Trophoblast cell (in vitro differentiated cells and primary cell): ENCODE measurements at regions not wholly inside any gene's neighbourhood (a gene's known extent, or its start where the extent isn't known, plus 50 kb on each side); places are given as distances from the start of the nearest gene placed in this dataset.

Source experiments
- DNase-seq, 2 donors: peaks; one replicate each; pipeline ENCODE4 v3.0.0-alpha.2; 2016
- H2AFZ ChIP-seq: 2 replicates; pipeline ENCODE4 v1.6.1; 2013; ENCODE audit warnings: low read length, moderate library complexity, mild to moderate bottlenecking; ENCODE audit not compliant: insufficient read depth, poor library complexity
- H2AK5ac ChIP-seq: 2 replicates; pipeline ENCODE4 v1.6.1; 2013; ENCODE audit warnings: mild to moderate bottlenecking, low read length
- H2BK120ac ChIP-seq: 2 replicates; pipeline ENCODE4 v1.6.1; 2013; ENCODE audit warnings: low read length, mild to moderate bottlenecking, moderate library complexity; ENCODE audit not compliant: insufficient read depth, poor library complexity
- H2BK12ac ChIP-seq: 2 replicates; pipeline ENCODE4 v1.6.1; 2013; ENCODE audit warnings: mild to moderate bottlenecking, low read length, moderate library complexity
- H2BK5ac ChIP-seq: 2 replicates; pipeline ENCODE4 v1.6.1; 2013; ENCODE audit warnings: low read length, low read depth, moderate library complexity, mild to moderate bottlenecking; ENCODE audit not compliant: poor library complexity
- H3K14ac ChIP-seq: 2 replicates; pipeline ENCODE4 v1.6.1; 2013; ENCODE audit warnings: mild to moderate bottlenecking, low read length
- H3K18ac ChIP-seq: 2 replicates; pipeline ENCODE4 v1.6.1; 2013; ENCODE audit warnings: mild to moderate bottlenecking, low read length
- H3K23ac ChIP-seq: 2 replicates; pipeline ENCODE4 v1.6.1; 2013; ENCODE audit warnings: low read length
- H3K27ac ChIP-seq: 2 replicates; pipeline ENCODE4 v1.5.1; 2013; ENCODE audit warnings: low read depth, mild to moderate bottlenecking, inconsistent platforms, low read length, moderate library complexity
- H3K27me3 ChIP-seq: 2 replicates; pipeline ENCODE4 v1.6.1; 2013; ENCODE audit warnings: inconsistent platforms, mild to moderate bottlenecking, low read length, moderate library complexity; ENCODE audit not compliant: insufficient read depth
- H3K36me3 ChIP-seq, 2 experiments: 1 replicate in 1 of 2; 2 replicates in 1 of 2; pipeline ENCODE4 v1.6.1; 2013; ENCODE audit warnings: low read length in 2 of 2, mild to moderate bottlenecking in 2 of 2, moderate library complexity in 1 of 2; ENCODE audit not compliant: insufficient read depth in 2 of 2, control insufficient read depth in 1 of 2
- H3K4ac ChIP-seq: 2 replicates; pipeline ENCODE4 v1.6.1; 2013; ENCODE audit warnings: low read depth, mild to moderate bottlenecking, low read length, moderate library complexity
- H3K4me1 ChIP-seq, 2 experiments: 1 replicate in 1 of 2; 2 replicates in 1 of 2; pipeline ENCODE4 v1.6.1; 2013; ENCODE audit warnings: low read length in 2 of 2, mild to moderate bottlenecking in 2 of 2, moderate library complexity in 1 of 2; ENCODE audit not compliant: insufficient read depth in 2 of 2, control insufficient read depth in 1 of 2
- H3K4me2 ChIP-seq: 2 replicates; pipeline ENCODE4 v1.6.1; 2013; ENCODE audit warnings: inconsistent platforms, mild to moderate bottlenecking, low read length, moderate library complexity
- H3K4me3 ChIP-seq: 2 replicates; pipeline ENCODE4 v1.5.1; 2013; ENCODE audit warnings: mild to moderate bottlenecking, low read depth, low read length, inconsistent platforms
- H3K79me1 ChIP-seq: one replicate; pipeline ENCODE4 v1.6.1; 2013; ENCODE audit warnings: low read length
- H3K79me2 ChIP-seq: 2 replicates; pipeline ENCODE4 v1.6.1; 2013; ENCODE audit warnings: low read length, mild to moderate bottlenecking; ENCODE audit not compliant: control insufficient read depth, insufficient read depth, poor library complexity
- H3K9ac ChIP-seq: 2 replicates; pipeline ENCODE4 v1.6.1; 2013; ENCODE audit warnings: mild to moderate bottlenecking, low read length
- H3K9me3 ChIP-seq: 2 replicates; pipeline ENCODE4 v1.6.1; 2013; ENCODE audit warnings: low read depth, mild to moderate bottlenecking, control low read depth, inconsistent platforms, low read length; ENCODE audit not compliant: insufficient read depth
- H4K12ac ChIP-seq: 2 replicates; pipeline ENCODE4 v1.6.1; 2013; ENCODE audit warnings: low read depth, mild to moderate bottlenecking, low read length, moderate library complexity
- H4K8ac ChIP-seq: 2 replicates; pipeline ENCODE4 v1.6.1; 2013; ENCODE audit warnings: low read depth, mild to moderate bottlenecking, low read length, moderate library complexity
- H4K91ac ChIP-seq: one replicate; pipeline ENCODE4 v1.6.1; 2013; ENCODE audit warnings: low read depth, mild to moderate bottlenecking, low read length, moderate library complexity
- WGBS: extraction: QIAGEN DNeasy Blood & Tissue Kit; methylation state at CpG from one replicate; pipeline ENCODE4 v1.1.7; 2013; ENCODE audit warnings: missing lambda C conversion rate; ENCODE audit not compliant: insufficient read length, insufficient coverage; ENCODE audit errors: extremely low coverage; 5-methylcytosine and 5-hydroxymethylcytosine counted together

- H4K8ac ChIP-seq: no peak overlapping the region
- DNase-seq: no peak
- H3K36me3 ChIP-seq: no peaks in the 10 kb centered on the region
- H3K9me3 ChIP-seq: no peaks in the 10 kb centered on the region
- H3K9ac ChIP-seq: no peak overlapping the region
- H2BK12ac ChIP-seq: no peak overlapping the region
- no peak overlapping the region for H3K23ac ChIP-seq
- peaks cover 5% of the 10 kb centered on the region for H3K79me1 ChIP-seq
- H2AK5ac ChIP-seq: no peak overlapping the region
- no peak overlapping the region for H2BK120ac ChIP-seq
- no peak overlapping the region for H3K4me3 ChIP-seq
- H4K91ac ChIP-seq: no peak overlapping the region
- WGBS: no CpG with 5 or more reads among the region's 4 CpGs
- no peak overlapping the region for H2BK5ac ChIP-seq
- no peaks in the 10 kb centered on the region for H3K27me3 ChIP-seq
- H3K18ac ChIP-seq: no peak overlapping the region
- H3K4me2 ChIP-seq: no peak overlapping the region
- H3K27ac ChIP-seq: peak overlapping the region; percentile 77
- H3K14ac ChIP-seq: no peak overlapping the region
- no peaks in the 10 kb centered on the region for H3K4me1 ChIP-seq
- H3K79me2 ChIP-seq: no peaks in the 10 kb centered on the region
- no peak overlapping the region for H2AFZ ChIP-seq
- no peak overlapping the region for H4K12ac ChIP-seq
- H3K4ac ChIP-seq: no peak overlapping the region
Measured at GRCh38 chr10:52642208-52642607, 130.4 kb downstream of the MBL2 start.

GRCh38 chr10:52644373-52645186, 128.0 kb downstream of the MBL2 start:
- WGBS: no CpG with 5 or more reads among the region's 3 CpGs
- H3K79me1 ChIP-seq: peaks cover 5% of the 10 kb centered on the region
- no peak overlapping the region for H3K14ac ChIP-seq
- no peak overlapping the region for H3K9ac ChIP-seq
- H2BK120ac ChIP-seq: no peak overlapping the region
- no peak overlapping the region for H2AK5ac ChIP-seq
- H4K12ac ChIP-seq: no peak overlapping the region
- no peak overlapping the region for H2BK12ac ChIP-seq
- no peak overlapping the region for H4K91ac ChIP-seq
- no peaks in the 10 kb centered on the region for H3K27me3 ChIP-seq
- H2AFZ ChIP-seq: no peak overlapping the region
- H4K8ac ChIP-seq: no peak overlapping the region
- no peak overlapping the region for H3K27ac ChIP-seq
- H3K4me3 ChIP-seq: no peak overlapping the region
- H3K9me3 ChIP-seq: no peaks in the 10 kb centered on the region
- H3K4me1 ChIP-seq: no peaks in the 10 kb centered on the region
- peak; percentile 43 to 76 for DNase-seq
- H3K36me3 ChIP-seq: no peaks in the 10 kb centered on the region
- H3K4ac ChIP-seq: no peak overlapping the region
- H2BK5ac ChIP-seq: no peak overlapping the region
- no peak overlapping the region for H3K18ac ChIP-seq
- no peak overlapping the region for H3K4me2 ChIP-seq
- no peaks in the 10 kb centered on the region for H3K79me2 ChIP-seq
- no peak overlapping the region for H3K23ac ChIP-seq

- H3K79me2 ChIP-seq: no peaks in the 10 kb centered on the region
- no peak overlapping the region for H3K4ac ChIP-seq
- H4K8ac ChIP-seq: peak overlapping the region; percentile 7
- no peak overlapping the region for H4K12ac ChIP-seq
- no peak overlapping the region for H3K4me3 ChIP-seq
- H2BK12ac ChIP-seq: peak overlapping the region; percentile 11
- no peaks in the 10 kb centered on the region for H3K9me3 ChIP-seq
- no peak overlapping the region for H3K9ac ChIP-seq
- H2AK5ac ChIP-seq: no peak overlapping the region
- H3K23ac ChIP-seq: no peak overlapping the region
- H3K4me2 ChIP-seq: no peak overlapping the region
- peaks cover 5% of the 10 kb centered on the region for H3K79me1 ChIP-seq
- H2AFZ ChIP-seq: no peak overlapping the region
- no peaks in the 10 kb centered on the region for H3K27me3 ChIP-seq
- no peak overlapping the region for H2BK5ac ChIP-seq
- no peak overlapping the region for H3K27ac ChIP-seq
- no peak for DNase-seq
- H3K4me1 ChIP-seq: no peaks in the 10 kb centered on the region
- no peaks in the 10 kb centered on the region for H3K36me3 ChIP-seq
- peak overlapping the region; percentile 55 for H4K91ac ChIP-seq
- no CpG with 5 or more reads among the region's 4 CpGs for WGBS
- H2BK120ac ChIP-seq: peak overlapping the region; percentile 25
- no peak overlapping the region for H3K14ac ChIP-seq
- H3K18ac ChIP-seq: no peak overlapping the region
Measured at GRCh38 chr10:52645187-52645758, 127.3 kb downstream of the MBL2 start.

GRCh38 chr10:52649511-52649910, 123.1 kb downstream of the MBL2 start:
- H2AFZ ChIP-seq: no peak overlapping the region
- H2AK5ac ChIP-seq: no peak overlapping the region
- H3K4me1 ChIP-seq: peaks cover 0 to 2% of the 10 kb centered on the region in 2 experiments
- no peak overlapping the region for H3K18ac ChIP-seq
- no peak for DNase-seq
- no peaks in the 10 kb centered on the region for H3K9me3 ChIP-seq
- H3K79me2 ChIP-seq: no peaks in the 10 kb centered on the region
- H3K27ac ChIP-seq: no peak overlapping the region
- H3K4ac ChIP-seq: no peak overlapping the region
- no peak overlapping the region for H4K8ac ChIP-seq
- H3K27me3 ChIP-seq: no peaks in the 10 kb centered on the region
- no peaks in the 10 kb centered on the region for H3K36me3 ChIP-seq
- H2BK12ac ChIP-seq: no peak overlapping the region
- no CpG with 5 or more reads among the region's 1 CpG for WGBS
- H3K4me3 ChIP-seq: no peak overlapping the region
- H3K79me1 ChIP-seq: no peaks in the 10 kb centered on the region
- H4K91ac ChIP-seq: no peak overlapping the region
- no peak overlapping the region for H3K9ac ChIP-seq
- H4K12ac ChIP-seq: no peak overlapping the region
- no peak overlapping the region for H3K14ac ChIP-seq
- H2BK120ac ChIP-seq: no peak overlapping the region
- H3K23ac ChIP-seq: no peak overlapping the region
- no peak overlapping the region for H2BK5ac ChIP-seq
- no peak overlapping the region for H3K4me2 ChIP-seq
